ENCODE measurements at regions not wholly inside any gene's neighbourhood (a gene's known extent, or its start where the extent isn't known, plus 50 kb on each side); places are given as distances from the start of the nearest gene placed in this dataset.
"Not testable (repeated sequence)": the region's sequence is repeated elsewhere in the genome, so short reads cannot be mapped to it uniquely, and the experiment has no call there.

DNA sequence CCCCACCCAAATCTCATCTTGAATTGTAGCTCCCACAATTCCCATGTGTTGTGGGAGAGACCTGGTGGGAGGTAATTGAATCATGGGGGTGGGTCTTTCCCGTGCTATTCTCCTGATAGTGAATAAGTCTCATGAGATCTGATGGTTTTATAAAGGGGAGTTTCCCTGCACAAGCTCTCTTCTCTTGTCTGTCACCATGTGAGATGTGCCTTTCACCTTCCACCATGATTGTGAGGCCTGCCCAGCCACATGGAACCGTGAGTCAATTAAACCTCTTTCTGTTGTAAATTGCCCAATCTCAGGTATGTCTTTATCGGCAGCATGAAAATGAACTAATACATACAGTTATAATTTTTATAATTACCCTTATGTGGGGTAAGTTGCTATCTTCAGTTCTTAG is 952.3 kb upstream of the PCDH20 start:
- TF ChIP-seq, protein P1, sequence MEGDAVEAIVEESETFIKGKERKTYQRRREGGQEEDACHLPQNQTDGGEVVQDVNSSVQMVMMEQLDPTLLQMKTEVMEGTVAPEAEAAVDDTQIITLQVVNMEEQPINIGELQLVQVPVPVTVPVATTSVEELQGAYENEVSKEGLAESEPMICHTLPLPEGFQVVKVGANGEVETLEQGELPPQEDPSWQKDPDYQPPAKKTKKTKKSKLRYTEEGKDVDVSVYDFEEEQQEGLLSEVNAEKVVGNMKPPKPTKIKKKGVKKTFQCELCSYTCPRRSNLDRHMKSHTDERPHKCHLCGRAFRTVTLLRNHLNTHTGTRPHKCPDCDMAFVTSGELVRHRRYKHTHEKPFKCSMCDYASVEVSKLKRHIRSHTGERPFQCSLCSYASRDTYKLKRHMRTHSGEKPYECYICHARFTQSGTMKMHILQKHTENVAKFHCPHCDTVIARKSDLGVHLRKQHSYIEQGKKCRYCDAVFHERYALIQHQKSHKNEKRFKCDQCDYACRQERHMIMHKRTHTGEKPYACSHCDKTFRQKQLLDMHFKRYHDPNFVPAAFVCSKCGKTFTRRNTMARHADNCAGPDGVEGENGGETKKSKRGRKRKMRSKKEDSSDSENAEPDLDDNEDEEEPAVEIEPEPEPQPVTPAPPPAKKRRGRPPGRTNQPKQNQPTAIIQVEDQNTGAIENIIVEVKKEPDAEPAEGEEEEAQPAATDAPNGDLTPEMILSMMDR (IDR thresholded peaks at IDR 0.05), result not testable (repeated sequence)
- not testable (repeated sequence) for TF ChIP-seq POLR2A, EP300, POLR2AphosphoS5 (IDR thresholded peaks at IDR 0.05)

Data from gastroesophageal sphincter (tissue), 3 donors.